DOHH2 (cell line): ENCODE measurements at regions not wholly inside any gene's neighbourhood (a gene's known extent, or its start where the extent isn't known, plus 50 kb on each side); places are given as distances from the start of the nearest gene placed in this dataset.

ENCODE experiments used
- H3F3A ChIP-seq: fragments of 200-600 bp; sonication (generic), shearing (Covaris generic); 2 replicates; pipeline ENCODE4 v1.6.0; 2016; ENCODE audit warnings: antibody characterized with exemption, mild to moderate bottlenecking; ENCODE audit not compliant: control insufficient read depth, insufficient read depth
- H3K27ac ChIP-seq: fragments of 200-600 bp; sonication (generic); 2 replicates; pipeline ENCODE4 v1.5.1; 2014; ENCODE audit warnings: low read depth, mild to moderate bottlenecking, low read length, moderate library complexity
- H3K27me3 ChIP-seq: fragments of 200-600 bp; sonication (generic); 2 replicates; pipeline ENCODE4 v1.6.1; 2014; ENCODE audit warnings: mild to moderate bottlenecking, low read length, mixed read lengths; ENCODE audit not compliant: control insufficient read depth
- H3K36me3 ChIP-seq: fragments of 200-600 bp; sonication (generic); 2 replicates; pipeline ENCODE4 v1.6.1; 2014; ENCODE audit warnings: mild to moderate bottlenecking, low read length, moderate library complexity, mixed read lengths; ENCODE audit not compliant: control insufficient read depth
- H3K4me1 ChIP-seq: fragments of 200-600 bp; sonication (generic); 2 replicates; pipeline ENCODE4 v1.6.1; 2014; ENCODE audit warnings: mild to moderate bottlenecking, low read length, mixed read lengths; ENCODE audit not compliant: control insufficient read depth
- H3K4me2 ChIP-seq: fragments of 200-600 bp; sonication (generic); 2 replicates; pipeline ENCODE4 v1.6.0; 2014; ENCODE audit warnings: mild to moderate bottlenecking, low read length, moderate library complexity
- H3K4me3 ChIP-seq: fragments of 200-600 bp; sonication (generic); 2 replicates; pipeline ENCODE4 v1.5.1; 2014; ENCODE audit warnings: mild to moderate bottlenecking, low read length, mixed read lengths
- H3K79me2 ChIP-seq: fragments of 200-600 bp; sonication (generic); 2 replicates; pipeline ENCODE4 v1.6.1; 2014; ENCODE audit warnings: mild to moderate bottlenecking, low read length, mixed read lengths; ENCODE audit not compliant: control insufficient read depth
- H3K9me2 ChIP-seq: fragments of 200-600 bp; sonication (generic); replicated peaks from 2 replicates; pipeline ENCODE4 v1.6.1; 2014; ENCODE audit warnings: mild to moderate bottlenecking, low read length, mixed read lengths; ENCODE audit not compliant: control insufficient read depth
- H3K9me3 ChIP-seq: fragments of 200-600 bp; sonication (generic); 2 replicates; pipeline ENCODE4 v1.6.1; 2014; ENCODE audit warnings: antibody characterized with exemption, low read length, mixed read lengths; ENCODE audit not compliant: control insufficient read depth, insufficient read depth
- H4K20me1 ChIP-seq: fragments of 200-600 bp; sonication (generic); 2 replicates; pipeline ENCODE4 v1.6.0; 2014; ENCODE audit warnings: low read depth, mild to moderate bottlenecking, antibody characterized with exemption, low read length, moderate library complexity; ENCODE audit not compliant: control insufficient read depth, insufficient read depth
- CTCF ChIP-seq: fragments of 200-600 bp; sonication (generic); IDR thresholded peaks from one replicate; pipeline ENCODE4 v1.5.1; 2014; ENCODE audit warnings: antibody characterized with exemption, mild to moderate bottlenecking, low read depth, low read length; ENCODE audit not compliant: poor library complexity, severe bottlenecking
- EZH2phosphoT487 ChIP-seq: fragments of 200-600 bp; sonication (generic); IDR thresholded peaks from 2 replicates; pipeline ENCODE4 v1.6.1; 2017; ENCODE audit warnings: borderline replicate concordance, mild to moderate bottlenecking, antibody characterized with exemption, low read length, moderate library complexity, mixed read lengths

- Histone ChIP-seq H3K36me3 (no peaks in the 10 kb centered on the region), H3K4me2 (no peak overlapping the region), H3K27me3 (no peaks in the 10 kb centered on the region), H3K9me2 (no peaks in the 10 kb centered on the region), H3K79me2 (no peaks in the 10 kb centered on the region), H3K9me3 (no peaks in the 10 kb centered on the region), H3K4me1 (no peaks in the 10 kb centered on the region), H3K27ac (no peak overlapping the region), H3K4me3 (no peak overlapping the region), H4K20me1 (no peaks in the 10 kb centered on the region), H3F3A (no peaks in the 10 kb centered on the region)
- no peak for TF ChIP-seq EZH2phosphoT487
- no peak for TF ChIP-seq CTCF
These were observed 189.5 kb upstream of the UFM1 start for GRCh38 chr13:38160131-38160530.

- Histone ChIP-seq H3K27ac (no peak overlapping the region), H3K9me3 (no peaks in the 10 kb centered on the region), H4K20me1 (no peaks in the 10 kb centered on the region), H3K27me3 (no peaks in the 10 kb centered on the region), H3K4me1 (no peaks in the 10 kb centered on the region), H3K79me2 (no peaks in the 10 kb centered on the region), H3F3A (no peaks in the 10 kb centered on the region), H3K4me3 (no peak overlapping the region), H3K36me3 (no peaks in the 10 kb centered on the region), H3K4me2 (no peak overlapping the region), H3K9me2 (no peaks in the 10 kb centered on the region)
- TF ChIP-seq CTCF (no peak), EZH2phosphoT487 (no peak)
These were observed 189.9 kb upstream of the UFM1 start for GRCh38 chr13:38159710-38160109.

GRCh38 chr13:38147050-38147449 is 202.6 kb upstream of the UFM1 start:
- Histone ChIP-seq H3F3A (no peaks in the 10 kb centered on the region), H3K36me3 (no peaks in the 10 kb centered on the region), H3K4me3 (no peak overlapping the region), H3K27me3 (no peaks in the 10 kb centered on the region), H3K27ac (no peak overlapping the region), H3K9me3 (no peaks in the 10 kb centered on the region; the same call in 1 of the 2 replicates), H3K79me2 (no peaks in the 10 kb centered on the region), H3K4me1 (no peaks in the 10 kb centered on the region), H3K9me2 (no peaks in the 10 kb centered on the region), H4K20me1 (no peaks in the 10 kb centered on the region), H3K4me2 (no peak overlapping the region)
- no peak for TF ChIP-seq CTCF
- no peak for TF ChIP-seq EZH2phosphoT487

- H3K4me3 ChIP-seq = no peak overlapping the region
- H3K9me3 ChIP-seq = no peaks in the 10 kb centered on the region
- no peak overlapping the region for H3K4me2 ChIP-seq
- TF ChIP-seq CTCF (no peak), EZH2phosphoT487 (no peak)
- no peaks in the 10 kb centered on the region for H3K4me1 ChIP-seq
- H4K20me1 ChIP-seq = no peaks in the 10 kb centered on the region
- no peaks in the 10 kb centered on the region for H3F3A ChIP-seq
- H3K27me3 ChIP-seq = no peaks in the 10 kb centered on the region
- no peaks in the 10 kb centered on the region for H3K79me2 ChIP-seq
- no peaks in the 10 kb centered on the region for H3K9me2 ChIP-seq
- H3K36me3 ChIP-seq = no peaks in the 10 kb centered on the region
- no peak overlapping the region for H3K27ac ChIP-seq
These were observed 207.9 kb upstream of the UFM1 start for GRCh38 chr13:38141792-38142191.
